ENCODE measurements at regions not wholly inside any gene's neighbourhood (a gene's known extent, or its start where the extent isn't known, plus 50 kb on each side); places are given as distances from the start of the nearest gene placed in this dataset.

GRCh38 chr11:43550714-43551113 lies 129.8 kb upstream of the HSD17B12 start:
- peaks cover 6% of the 10 kb centered on the region for H3K36me3 Mint-ChIP-seq (ENCODE audit: low read depth, unreplicated experiment)
- H2AFZ ChIP-seq (ENCODE audit: low read depth, low read length): no peak overlapping the region
- DNase-seq (ENCODE audit: low read depth): no peak
- H3K36me3 ChIP-seq (ENCODE audit: insufficient read depth, low read length): no peaks in the 10 kb centered on the region
- no peak overlapping the region for H3K4me2 ChIP-seq (ENCODE audit: low read length)
- no peak overlapping the region for H3K27ac Mint-ChIP-seq (ENCODE audit: unreplicated experiment)
- H3K4me1 Mint-ChIP-seq (ENCODE audit: low read depth, unreplicated experiment): peaks cover 11% of the 10 kb centered on the region
- no peak overlapping the region for H3K4me3 ChIP-seq (ENCODE audit: insufficient read depth, low read depth, low read length)
- peaks cover 2% of the 10 kb centered on the region for H3K4me1 ChIP-seq (ENCODE audit: insufficient read depth, low read length)
- FAIRE-seq: no peak
- H3K9ac ChIP-seq (ENCODE audit: low read length): no peak overlapping the region
- H3K4me3 Mint-ChIP-seq (ENCODE audit: unreplicated experiment): no peak overlapping the region
- H3K9me3 Mint-ChIP-seq (ENCODE audit: unreplicated experiment): peaks cover 7% of the 10 kb centered on the region
- no peak overlapping the region for H3K27ac ChIP-seq (ENCODE audit: low read depth, low read length)
- no peak for TF ChIP-seq CTCF (IDR thresholded peaks at IDR 0.05; ENCODE audit: insufficient read depth, low read depth, low read length)
- no peak for TF ChIP-seq EZH2 (IDR thresholded peaks at IDR 0.05; ENCODE audit: insufficient read depth, low read length)
- peaks cover 33% of the 10 kb centered on the region for H3K27me3 Mint-ChIP-seq (ENCODE audit: low read depth, unreplicated experiment)
- H3K79me2 ChIP-seq (ENCODE audit: insufficient read depth, low read length): no peaks in the 10 kb centered on the region
- H3K9me3 ChIP-seq (ENCODE audit: insufficient read depth, low read depth, low read length): no peaks in the 10 kb centered on the region
- H3K27me3 ChIP-seq (ENCODE audit: insufficient read depth, low read length): peaks cover 32% of the 10 kb centered on the region
- no peaks in the 10 kb centered on the region for H4K20me1 ChIP-seq (ENCODE audit: insufficient read depth, low read length)

- no peaks in the 10 kb centered on the region for H3K36me3 ChIP-seq (ENCODE audit: insufficient read depth, low read length)
- peaks cover 61% of the 10 kb centered on the region for H3K27me3 ChIP-seq (ENCODE audit: insufficient read depth, low read length)
- no peak overlapping the region for H3K4me2 ChIP-seq (ENCODE audit: low read length)
- TF ChIP-seq EZH2 (IDR thresholded peaks at IDR 0.05; ENCODE audit: insufficient read depth, low read length) (peak; percentile 22), CTCF (IDR thresholded peaks at IDR 0.05; ENCODE audit: insufficient read depth, low read depth, low read length) (no peak)
- H3K9ac ChIP-seq (ENCODE audit: low read length): no peak overlapping the region
- DNase-seq (ENCODE audit: low read depth) (no peak), FAIRE-seq (no peak)
- no peak overlapping the region for H3K27ac ChIP-seq (ENCODE audit: low read depth, low read length)
- H2AFZ ChIP-seq (ENCODE audit: low read depth, low read length): no peak overlapping the region
- H3K4me1 ChIP-seq (ENCODE audit: insufficient read depth, low read length): no peaks in the 10 kb centered on the region
- H3K9me3 ChIP-seq (ENCODE audit: insufficient read depth, low read depth, low read length): no peaks in the 10 kb centered on the region
- Mint-ChIP-seq H3K4me3 (ENCODE audit: unreplicated experiment) (no peak overlapping the region), H3K27ac (ENCODE audit: unreplicated experiment) (no peak overlapping the region), H3K9me3 (ENCODE audit: unreplicated experiment) (no peaks in the 10 kb centered on the region), H3K27me3 (ENCODE audit: low read depth, unreplicated experiment) (peaks cover 28% of the 10 kb centered on the region), H3K36me3 (ENCODE audit: low read depth, unreplicated experiment) (peaks cover 2% of the 10 kb centered on the region), H3K4me1 (ENCODE audit: low read depth, unreplicated experiment) (peaks cover 39% of the 10 kb centered on the region)
- no peaks in the 10 kb centered on the region for H4K20me1 ChIP-seq (ENCODE audit: insufficient read depth, low read length)
- H3K4me3 ChIP-seq (ENCODE audit: insufficient read depth, low read depth, low read length): no peak overlapping the region
- H3K79me2 ChIP-seq (ENCODE audit: insufficient read depth, low read length): no peaks in the 10 kb centered on the region
These were observed 126.4 kb upstream of the HSD17B12 start for GRCh38 chr11:43554148-43554473.

GRCh38 chr11:43555186-43555585 lies 125.4 kb upstream of the HSD17B12 start:
- no peaks in the 10 kb centered on the region for H3K4me1 ChIP-seq (ENCODE audit: insufficient read depth, low read length)
- H3K79me2 ChIP-seq (ENCODE audit: insufficient read depth, low read length): no peaks in the 10 kb centered on the region
- Mint-ChIP-seq H3K4me1 (ENCODE audit: low read depth, unreplicated experiment) (peaks cover 40% of the 10 kb centered on the region), H3K4me3 (ENCODE audit: unreplicated experiment) (no peak overlapping the region), H3K27ac (ENCODE audit: unreplicated experiment) (no peak overlapping the region), H3K9me3 (ENCODE audit: unreplicated experiment) (no peaks in the 10 kb centered on the region), H3K27me3 (ENCODE audit: low read depth, unreplicated experiment) (peaks cover 29% of the 10 kb centered on the region), H3K36me3 (ENCODE audit: low read depth, unreplicated experiment) (peaks cover 2% of the 10 kb centered on the region)
- DNase-seq (ENCODE audit: low read depth): no peak
- no peaks in the 10 kb centered on the region for H3K9me3 ChIP-seq (ENCODE audit: insufficient read depth, low read depth, low read length)
- no peak overlapping the region for H3K4me2 ChIP-seq (ENCODE audit: low read length)
- H3K4me3 ChIP-seq (ENCODE audit: insufficient read depth, low read depth, low read length): no peak overlapping the region
- no peak overlapping the region for H3K27ac ChIP-seq (ENCODE audit: low read depth, low read length)
- peaks cover 69% of the 10 kb centered on the region for H3K27me3 ChIP-seq (ENCODE audit: insufficient read depth, low read length)
- TF ChIP-seq CTCF (IDR thresholded peaks at IDR 0.05; ENCODE audit: insufficient read depth, low read depth, low read length): no peak
- TF ChIP-seq EZH2 (IDR thresholded peaks at IDR 0.05; ENCODE audit: insufficient read depth, low read length): no peak
- no peaks in the 10 kb centered on the region for H3K36me3 ChIP-seq (ENCODE audit: insufficient read depth, low read length)
- no peak overlapping the region for H2AFZ ChIP-seq (ENCODE audit: low read depth, low read length)
- H3K9ac ChIP-seq (ENCODE audit: low read length): no peak overlapping the region
- no peak for FAIRE-seq
- H4K20me1 ChIP-seq (ENCODE audit: insufficient read depth, low read length): no peaks in the 10 kb centered on the region
